ENCODE measurements at regions not wholly inside any gene's neighbourhood (a gene's known extent, or its start where the extent isn't known, plus 50 kb on each side); places are given as distances from the start of the nearest gene placed in this dataset.

GRCh38 chrX:138240266-138240665 lies 471.3 kb downstream of the FGF13 start:
- Histone ChIP-seq H3K4me2 (ENCODE audit: insufficient read depth in 1 of 2, low read depth in 2 of 2, low read length in 2 of 2) (no peak overlapping the region), H3K23me2 (ENCODE audit: low read depth, low read length) (no peaks in the 10 kb centered on the region), H2AK5ac (ENCODE audit: low read depth, low read length) (no peak overlapping the region), H3K4me3 (ENCODE audit: extremely low read depth in 1 of 4, insufficient read depth in 2 of 4, low read depth in 3 of 4, low read length in 4 of 4) (no peak overlapping the region), H3K9me3 (ENCODE audit: insufficient read depth in 2 of 2, low read depth in 1 of 2, low read length in 1 of 2) (no peaks in the 10 kb centered on the region), H3K4me1 (replicated peaks in 1 of 4; ENCODE audit: control insufficient read depth in 3 of 4, insufficient read depth in 4 of 4, low read length in 3 of 4) (no peaks in the 10 kb centered on the region), H3K4ac (replicated peaks; ENCODE audit: insufficient read length, low read depth, low read length) (no peak overlapping the region), H3K56ac (replicated peaks; ENCODE audit: insufficient read length, low read depth, low read length) (no peak overlapping the region), H2BK5ac (ENCODE audit: low read depth, low read length) (no peak overlapping the region), H3K79me2 (ENCODE audit: control insufficient read depth in 1 of 2, insufficient read depth in 2 of 2, low read length in 2 of 2) (no peaks in the 10 kb centered on the region), H3K36me3 (ENCODE audit: control insufficient read depth in 2 of 4, insufficient read depth in 4 of 4, low read length in 3 of 4) (no peaks in the 10 kb centered on the region), H4K20me1 (replicated peaks in 1 of 2; ENCODE audit: control insufficient read depth in 1 of 2, insufficient read depth in 2 of 2, low read length in 2 of 2) (no peaks in the 10 kb centered on the region), H4K8ac (ENCODE audit: extremely low read depth, insufficient read depth, low read length) (no peak overlapping the region), H3K27me3 (replicated peaks in 1 of 4; ENCODE audit: control insufficient read depth in 3 of 4, extremely low read depth in 1 of 4, insufficient read depth in 3 of 4, low read length in 3 of 4) (no peaks in the 10 kb centered on the region), H2BK20ac (ENCODE audit: low read length) (no peak overlapping the region), H4K91ac (replicated peaks; ENCODE audit: insufficient read length, low read length) (no peak overlapping the region), H3K14ac (ENCODE audit: insufficient read length) (no peak overlapping the region), H3K18ac (ENCODE audit: extremely low read depth, low read length) (no peak overlapping the region), H2BK120ac (replicated peaks; ENCODE audit: low read depth, low read length) (no peak overlapping the region), H2BK12ac (ENCODE audit: low read depth, low read length) (no peak overlapping the region), H4K5ac (ENCODE audit: insufficient read length, low read depth, low read length) (no peak overlapping the region), H2BK15ac (ENCODE audit: low read length) (no peak overlapping the region), H3K23ac (ENCODE audit: insufficient read length) (no peak overlapping the region), H2AFZ (ENCODE audit: low read length) (no peak overlapping the region), H3K27ac (ENCODE audit: low read depth, low read length) (no peak overlapping the region), H3K79me1 (ENCODE audit: low read depth, low read length) (no peaks in the 10 kb centered on the region), H3K9ac (replicated peaks in 1 of 4; ENCODE audit: extremely low read depth in 1 of 4, low read depth in 3 of 4, low read length in 3 of 4) (no peak overlapping the region)
- ChIA-PET CTCF (ENCODE audit: partially characterized antibody) (no interaction called here), POLR2A (ENCODE audit: partially characterized antibody) (no interaction called here)
- FAIRE-seq (no peak), DNase-seq (ENCODE audit: low read depth in 1 of 2, low spot score in 2 of 2) (no peak)
- 100% methylated on average over 1 of the region's 2 CpGs; no CpG with 5 or more reads in 1 of the 2 experiments for WGBS, 2 experiments (ENCODE audit: extremely low coverage in 1 of 2, insufficient coverage in 1 of 2, insufficient read length in 1 of 2, insufficient replicate concordance in 2 of 2, low coverage in 1 of 2, low lambda C conversion rate in 2 of 2, missing lambda C conversion rate in 1 of 2)
- TF ChIP-seq SP4 (IDR thresholded peaks at IDR 0.05; ENCODE audit: low read length) = no peak
- TF ChIP-seq SRF (IDR thresholded peaks at IDR 0.05; ENCODE audit: low read depth, low read length) = no peak
- TF ChIP-seq SAP30 (IDR thresholded peaks at IDR 0.05; ENCODE audit: insufficient read depth, insufficient replicate concordance, low read length) = no peak
- TF ChIP-seq SIN3A (conservative IDR thresholded peaks at IDR 0.05 in 1 of 2, IDR thresholded peaks at IDR 0.05 in 1 of 2; ENCODE audit: low read depth in 1 of 2, low read length in 2 of 2) = no peak
